Fibroblast of skin of scalp (primary cell): ENCODE measurements at regions not wholly inside any gene's neighbourhood (a gene's known extent, or its start where the extent isn't known, plus 50 kb on each side); places are given as distances from the start of the nearest gene placed in this dataset.

Experiments
- DNase-seq: peaks from one replicate; pipeline ENCODE4 v3.0.0-alpha.2; 2013

DNA sequence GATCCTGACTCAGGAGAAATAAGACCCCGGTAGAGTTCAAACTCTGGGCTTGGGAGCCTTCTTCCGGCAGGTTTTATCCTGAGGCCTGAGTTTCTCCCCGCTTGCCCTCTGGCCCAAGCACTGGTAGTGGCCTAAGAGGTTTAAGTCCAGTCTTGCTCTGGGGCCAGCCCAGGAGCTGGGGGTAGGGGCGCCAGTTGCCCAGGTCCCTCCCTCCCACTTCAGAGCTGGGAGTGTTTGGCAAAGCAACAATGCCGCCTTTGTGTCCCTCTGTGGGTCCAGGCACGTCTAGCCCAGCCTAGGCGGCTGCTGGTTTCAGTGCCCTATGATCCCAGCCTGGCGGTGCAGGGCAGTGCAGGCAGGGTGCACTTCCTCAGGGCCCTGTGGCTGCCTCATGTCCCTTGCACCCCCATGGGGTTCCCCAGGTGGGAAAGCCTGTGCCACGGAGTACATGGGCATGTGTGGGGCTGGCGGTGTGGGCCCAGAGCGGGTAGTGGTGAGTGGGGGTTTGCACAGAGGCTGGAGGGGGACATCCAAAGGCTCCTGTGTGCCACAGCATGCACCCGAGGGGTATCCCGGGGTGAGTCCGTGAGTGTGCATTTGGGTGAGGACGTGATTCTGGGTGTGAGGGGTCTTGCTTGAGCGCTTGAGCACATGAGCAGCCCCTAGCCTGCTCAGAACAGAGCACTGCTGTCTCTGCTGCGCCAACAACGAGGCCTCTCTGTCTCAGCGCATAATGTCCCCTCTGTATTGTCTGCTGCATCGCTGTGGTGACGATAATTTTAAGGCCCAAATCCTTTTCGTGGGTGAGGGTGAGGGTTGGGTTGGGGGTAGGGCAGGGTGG is 61.7 kb upstream of the PSD2 start:
- DNase-seq, result no peak

DNA sequence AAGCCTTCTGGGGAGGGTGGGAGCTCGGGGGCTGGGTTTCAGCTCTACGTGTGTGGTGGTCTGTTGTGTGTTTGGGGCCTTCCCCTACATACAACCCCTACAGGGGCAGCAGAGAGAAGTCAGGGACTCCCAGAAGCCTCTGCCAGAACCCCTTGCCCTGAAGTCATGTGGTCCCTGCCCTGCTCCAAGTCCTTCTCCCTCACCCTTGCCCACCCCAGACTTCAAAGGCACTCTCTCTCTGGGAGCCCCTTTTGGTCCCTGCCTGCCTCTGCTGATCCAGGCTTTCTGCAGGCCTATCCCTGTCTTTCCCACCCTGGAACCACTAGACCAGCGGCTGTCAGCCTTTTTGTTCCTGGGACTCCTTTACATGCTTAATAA is 61.1 kb upstream of the PSD2 start:
- DNase-seq, result no peak

DNA sequence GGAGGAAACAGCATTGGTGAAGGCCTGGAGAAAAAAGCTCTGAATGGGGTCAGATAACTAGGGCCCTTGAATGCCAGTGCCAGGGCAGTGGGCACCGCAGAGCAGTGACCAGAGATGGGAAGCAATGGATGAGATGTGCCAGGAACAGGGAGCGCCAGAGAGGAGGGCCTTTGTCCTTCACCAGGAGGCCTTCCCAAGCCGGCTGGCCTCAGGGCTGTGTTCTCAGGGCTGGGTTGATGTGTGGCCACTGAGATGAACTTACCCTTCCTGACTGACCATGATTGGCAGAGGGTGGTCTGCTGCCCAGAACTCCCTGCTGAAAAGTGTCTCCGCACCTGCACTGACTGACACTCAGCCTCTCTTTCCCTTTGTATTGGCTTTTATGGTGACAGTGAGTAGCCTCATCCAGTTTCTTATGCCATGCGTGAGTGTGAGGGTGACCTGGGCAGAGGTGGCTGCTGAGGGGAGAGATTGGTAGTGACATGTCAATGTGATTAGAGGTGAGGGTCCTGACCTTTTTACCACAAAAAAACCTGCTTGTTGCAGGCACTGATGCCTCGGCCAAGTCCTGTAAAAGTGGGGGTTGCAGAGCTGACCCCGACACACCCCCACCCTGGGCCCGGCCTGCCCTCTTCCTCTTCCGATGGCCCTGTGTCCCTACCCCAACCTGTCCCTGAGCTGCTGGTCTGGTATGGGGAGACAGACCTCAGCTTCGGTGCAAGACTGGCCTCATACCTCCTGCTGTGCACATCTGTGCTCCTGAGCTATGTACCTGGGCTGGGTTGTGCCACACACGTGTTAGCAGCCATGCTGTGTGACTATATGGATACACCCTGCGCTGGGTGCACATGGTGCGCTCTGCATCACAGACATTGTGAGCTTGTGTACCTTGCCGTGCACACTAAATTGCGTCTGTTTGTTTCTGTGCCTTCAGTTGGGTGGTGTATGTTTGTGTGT is 57.1 kb upstream of the PSD2 start:
- no peak for DNase-seq

DNA sequence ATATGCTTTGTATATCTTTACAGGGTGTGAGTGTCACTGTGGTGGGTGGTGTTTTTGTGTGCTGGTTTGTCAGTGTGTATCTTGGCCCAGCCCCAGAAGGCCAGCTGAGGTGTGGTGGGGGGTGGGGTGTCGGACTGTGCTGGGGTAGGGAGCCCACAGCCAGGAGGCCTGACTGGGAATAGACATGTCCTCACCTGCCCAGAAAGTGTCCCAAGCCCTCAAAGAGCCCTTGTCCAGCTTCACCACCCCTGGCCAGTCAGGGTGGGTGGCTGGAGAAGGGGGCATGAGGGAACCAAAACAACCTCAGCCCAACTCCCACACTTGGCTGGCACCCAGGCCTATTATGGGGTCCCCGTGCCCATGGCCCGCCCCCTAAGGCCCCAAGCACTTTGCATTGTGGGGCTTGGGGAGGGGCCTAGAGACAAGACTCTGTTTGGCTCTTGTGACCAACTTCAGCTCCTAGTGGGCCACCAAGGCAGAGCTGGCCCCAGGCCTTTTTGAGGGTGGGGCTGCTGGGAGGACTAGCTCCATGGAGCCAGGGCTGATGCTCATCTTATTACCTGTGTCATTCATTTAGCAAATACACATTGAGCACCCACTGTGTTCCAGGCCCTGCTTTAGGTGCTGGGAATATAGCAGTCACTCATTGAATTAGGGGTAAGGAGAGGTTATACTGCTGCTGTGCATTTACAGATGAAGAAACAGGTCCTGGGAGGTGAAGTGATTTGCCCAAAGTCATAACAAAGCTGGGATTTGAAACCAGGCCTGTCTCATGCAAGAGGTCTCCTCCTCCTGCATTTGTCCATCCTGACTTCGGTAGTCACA is 56.2 kb upstream of the PSD2 start:
- DNase-seq, result no peak

DNA sequence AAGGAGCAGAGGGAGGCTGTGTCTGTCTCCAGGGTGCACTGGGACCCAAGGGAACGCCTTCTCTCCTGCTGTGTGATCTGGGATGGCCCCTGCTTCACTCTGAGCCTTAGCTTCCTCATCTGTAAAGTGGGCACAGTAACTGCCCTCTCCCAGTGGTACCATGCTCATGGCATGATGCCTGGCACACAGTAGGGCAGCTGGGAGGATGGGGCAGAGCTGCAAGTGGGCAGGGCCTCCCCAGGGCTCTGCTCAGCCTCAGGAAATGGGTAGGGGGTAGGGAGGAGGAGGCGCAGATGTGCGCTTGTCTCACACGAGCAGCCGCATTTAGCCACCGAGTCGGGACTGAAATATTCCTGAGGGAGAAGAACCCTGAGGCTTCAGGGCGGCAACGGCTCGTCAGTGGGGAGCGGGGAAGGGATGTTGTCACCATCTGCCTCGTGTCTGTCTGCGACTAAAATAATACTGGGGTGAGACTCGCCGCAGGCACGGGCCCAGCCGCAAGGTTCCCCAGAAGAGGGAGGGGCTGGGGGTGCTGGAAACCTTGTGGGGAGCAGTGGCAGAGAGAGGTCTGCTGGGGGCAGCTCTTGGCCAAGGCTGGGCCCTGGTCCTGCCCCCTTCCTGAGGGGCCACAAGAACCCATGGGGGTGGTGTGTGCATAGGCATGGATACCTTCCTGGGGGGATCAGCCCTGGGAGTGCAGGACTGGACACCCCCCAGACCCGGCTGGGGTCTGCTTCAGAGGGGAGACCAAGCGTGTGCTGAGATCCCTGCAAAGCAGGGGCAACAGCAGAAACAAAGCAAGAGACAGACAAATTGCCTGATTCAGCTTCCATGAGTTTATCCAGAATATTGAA is 55.2 kb upstream of the PSD2 start:
- DNase-seq, result peak; percentile 46

DNA sequence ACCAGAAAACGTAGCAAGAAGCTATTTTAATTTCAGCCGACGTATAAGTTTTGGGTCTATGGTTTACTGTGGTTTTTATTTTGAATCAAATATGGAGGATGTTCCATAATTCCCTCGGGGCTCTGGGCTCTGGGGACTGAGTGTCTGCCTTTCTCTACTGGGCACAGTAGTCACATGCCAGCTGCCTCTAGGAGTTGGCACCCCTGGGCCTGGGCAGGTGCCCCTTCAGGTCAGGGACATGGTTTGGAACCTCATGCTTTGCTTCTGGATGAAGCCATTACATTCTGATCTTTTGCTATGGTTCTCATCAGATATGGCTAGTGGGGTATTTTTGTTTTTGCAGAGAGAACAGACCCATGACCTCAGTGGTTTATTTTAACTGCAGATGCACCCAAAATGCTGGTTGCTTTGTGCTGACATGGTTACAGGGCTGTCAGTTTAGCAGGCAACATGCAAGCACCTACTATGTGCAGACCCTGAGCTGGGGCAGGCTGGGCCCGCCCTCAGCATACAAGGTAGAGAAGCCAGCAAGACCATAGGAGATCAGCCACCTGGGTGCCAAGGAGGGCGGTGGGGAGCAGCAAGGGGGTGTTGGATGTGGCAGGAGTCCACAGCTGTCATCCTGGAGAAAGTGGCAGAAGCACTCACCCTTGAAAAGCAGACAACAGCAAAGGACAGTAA is 54.5 kb upstream of the PSD2 start:
- DNase-seq, result no peak

DNA sequence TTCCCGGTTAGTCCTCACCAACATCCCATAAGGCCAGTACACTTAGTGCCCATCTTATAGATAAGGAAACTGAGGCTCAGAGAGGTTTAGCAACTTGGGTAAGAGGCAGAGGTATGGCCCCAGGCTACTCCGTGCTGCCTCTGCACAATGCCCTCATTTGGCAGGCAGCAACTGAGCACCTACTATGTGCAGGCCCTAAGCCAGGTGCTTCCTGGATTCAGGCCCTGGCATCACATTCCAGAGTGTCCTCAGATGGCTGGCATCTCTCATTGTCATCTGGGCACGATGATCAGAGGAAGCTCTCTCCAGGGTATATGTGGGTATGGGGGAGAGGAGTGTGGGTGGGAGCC is 53.8 kb upstream of the PSD2 start:
- no peak for DNase-seq

DNA sequence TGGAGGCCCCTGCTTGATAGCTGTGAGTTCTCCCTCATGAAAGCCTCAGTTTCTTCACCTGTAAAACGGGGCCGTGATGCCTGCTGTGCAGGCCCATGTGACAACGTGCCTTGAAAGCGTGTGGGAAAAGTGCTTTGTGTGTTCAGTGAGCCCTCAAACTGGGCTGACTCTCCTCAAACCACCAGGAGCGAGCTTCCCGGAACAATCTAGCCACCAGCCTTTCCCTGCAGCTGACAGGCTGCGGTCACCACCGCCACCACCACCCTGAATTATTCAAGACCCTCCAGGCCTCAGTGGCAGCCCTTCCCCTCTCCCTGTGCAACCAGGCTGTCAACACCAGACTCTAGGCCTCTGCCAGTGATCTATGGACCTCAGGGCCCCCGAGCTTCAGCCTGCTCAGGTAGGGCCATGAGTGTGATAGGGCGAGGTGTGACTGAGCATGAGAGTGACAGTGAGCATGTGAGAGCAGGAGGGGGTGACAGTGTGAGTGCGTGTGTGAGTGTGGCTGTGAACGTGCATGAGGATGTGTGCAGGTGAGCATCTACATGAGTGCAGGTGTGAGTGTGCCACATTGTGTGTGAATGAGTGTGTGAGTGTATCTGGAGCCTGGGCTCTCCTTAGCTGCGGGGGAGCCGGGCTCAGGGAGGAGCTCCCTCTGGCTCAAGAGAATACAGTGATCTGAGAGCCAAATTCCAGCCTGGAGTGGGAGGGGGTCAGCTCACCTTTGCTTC is 53.3 kb upstream of the PSD2 start:
- no peak for DNase-seq

DNA sequence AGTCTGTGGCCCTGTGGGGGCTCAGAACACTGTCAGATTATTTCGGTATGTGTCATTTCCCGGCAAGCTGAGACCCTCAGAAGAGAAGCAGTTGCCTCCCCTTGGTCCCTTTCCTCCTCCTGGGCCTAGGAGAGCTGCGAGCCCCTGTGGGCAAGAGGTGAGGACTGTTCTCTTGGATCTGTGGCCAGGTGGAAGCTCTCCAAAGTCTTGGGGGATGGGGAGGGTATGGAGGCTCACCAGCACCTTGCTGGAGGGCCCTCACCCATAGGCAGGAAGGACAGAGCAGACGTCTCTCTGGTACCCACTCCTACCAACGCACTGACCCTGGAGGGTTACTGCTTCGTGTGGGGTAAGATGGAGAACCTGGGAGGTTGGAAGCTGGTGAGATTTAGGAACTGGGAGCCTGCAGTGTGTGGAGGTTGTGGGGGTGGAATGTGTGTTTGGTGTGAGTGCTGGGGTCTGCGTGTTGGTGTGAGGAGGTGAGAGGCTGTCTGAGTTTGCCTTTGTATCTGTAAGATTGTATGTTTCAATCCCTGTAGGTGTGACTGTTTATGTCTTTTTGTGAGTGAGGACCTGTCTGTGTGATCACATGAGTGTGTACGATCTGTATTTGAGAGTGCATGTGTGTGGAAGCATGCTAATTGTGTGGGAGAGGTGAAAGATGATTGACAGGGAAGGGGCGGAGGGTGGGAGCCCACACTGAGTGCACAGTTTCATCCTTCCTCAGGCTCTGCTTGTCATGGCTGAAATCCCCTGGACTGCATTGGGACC is 52.4 kb upstream of the PSD2 start:
- no peak for DNase-seq

DNA sequence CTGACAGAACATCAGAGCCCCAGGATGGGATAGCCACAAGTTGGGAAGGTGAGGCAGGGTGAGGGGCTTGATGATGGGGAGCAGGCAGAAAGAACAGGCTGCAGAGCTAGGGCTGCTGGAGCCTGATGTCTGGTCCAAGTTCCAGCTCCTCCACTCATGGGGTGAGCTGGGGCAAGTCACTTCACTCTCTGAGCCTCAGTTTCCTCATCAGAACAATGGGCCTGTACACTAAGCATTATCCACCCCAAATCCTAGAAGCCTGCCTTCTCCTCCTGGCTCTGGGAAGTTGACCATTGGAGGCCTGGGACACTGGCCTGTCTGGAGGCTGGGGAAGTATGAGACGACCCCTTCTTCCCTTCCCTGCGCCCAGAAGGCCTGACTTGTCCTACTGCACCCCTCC is 51.8 kb upstream of the PSD2 start:
- DNase-seq, result no peak

DNA sequence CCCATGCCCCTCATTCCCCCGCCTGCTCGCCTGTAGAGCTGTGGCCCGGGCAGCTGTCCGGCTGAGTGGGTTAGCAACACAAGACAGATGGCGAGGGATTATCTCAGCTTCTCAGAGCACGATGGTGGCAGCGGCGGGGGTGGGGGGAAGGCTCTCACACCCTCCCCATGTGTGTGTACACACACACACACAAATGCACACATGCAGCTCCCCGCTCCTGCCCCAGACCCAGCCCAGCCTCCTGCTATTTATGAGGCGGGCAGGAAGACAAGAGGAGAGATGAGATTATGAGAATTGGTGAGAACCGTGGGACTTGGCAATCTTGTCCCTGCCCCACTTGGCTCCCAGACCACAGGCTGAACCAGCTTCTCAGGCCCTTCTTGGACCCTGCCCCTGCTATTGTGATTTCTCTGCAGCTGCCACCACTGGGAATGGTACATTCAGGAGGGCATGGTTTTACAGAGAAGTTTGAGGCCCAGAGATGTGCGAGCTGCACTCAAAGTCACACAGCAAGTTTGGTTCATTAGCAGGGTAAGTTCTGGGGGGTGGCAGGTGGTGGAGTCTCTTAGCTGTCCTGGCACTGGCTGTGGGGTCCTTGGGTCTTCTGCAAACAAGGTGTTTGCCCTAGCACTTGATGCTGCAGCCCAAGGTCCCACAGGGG is 51.0 kb upstream of the PSD2 start:
- no peak for DNase-seq

DNA sequence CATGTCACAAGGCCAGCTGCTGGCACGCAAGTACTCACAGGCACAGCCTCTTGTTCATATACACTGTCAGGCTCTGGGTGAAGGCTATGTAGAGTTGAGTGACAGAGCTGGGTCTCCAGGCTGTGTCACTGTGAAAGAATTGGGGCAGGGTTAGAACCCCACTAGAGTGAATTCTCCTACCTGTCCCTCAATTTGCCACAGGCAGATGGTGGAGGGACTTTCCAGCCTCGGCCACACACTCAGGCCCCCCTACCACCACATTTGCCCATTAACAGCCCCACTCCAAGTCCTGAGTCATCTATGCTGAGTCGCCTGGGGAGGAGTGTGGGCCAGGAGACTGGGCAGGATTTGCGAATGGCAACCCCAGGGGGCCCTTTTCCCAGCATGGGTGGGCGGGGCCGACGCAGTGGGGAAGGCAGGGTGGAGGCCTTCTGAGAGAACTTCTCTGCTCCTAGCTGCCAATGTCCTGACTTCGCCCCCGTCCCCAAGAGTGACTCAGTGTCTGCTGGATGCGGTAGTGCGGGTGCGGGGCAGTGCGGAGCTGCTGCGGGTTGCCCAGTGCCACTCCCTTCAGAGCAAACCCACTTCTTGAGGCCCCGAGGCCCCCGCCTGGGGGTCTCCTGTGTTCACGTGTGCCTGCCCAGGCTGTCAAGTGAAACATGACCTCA is 50.3 kb upstream of the PSD2 start:
- peak; percentile 97 for DNase-seq

DNA sequence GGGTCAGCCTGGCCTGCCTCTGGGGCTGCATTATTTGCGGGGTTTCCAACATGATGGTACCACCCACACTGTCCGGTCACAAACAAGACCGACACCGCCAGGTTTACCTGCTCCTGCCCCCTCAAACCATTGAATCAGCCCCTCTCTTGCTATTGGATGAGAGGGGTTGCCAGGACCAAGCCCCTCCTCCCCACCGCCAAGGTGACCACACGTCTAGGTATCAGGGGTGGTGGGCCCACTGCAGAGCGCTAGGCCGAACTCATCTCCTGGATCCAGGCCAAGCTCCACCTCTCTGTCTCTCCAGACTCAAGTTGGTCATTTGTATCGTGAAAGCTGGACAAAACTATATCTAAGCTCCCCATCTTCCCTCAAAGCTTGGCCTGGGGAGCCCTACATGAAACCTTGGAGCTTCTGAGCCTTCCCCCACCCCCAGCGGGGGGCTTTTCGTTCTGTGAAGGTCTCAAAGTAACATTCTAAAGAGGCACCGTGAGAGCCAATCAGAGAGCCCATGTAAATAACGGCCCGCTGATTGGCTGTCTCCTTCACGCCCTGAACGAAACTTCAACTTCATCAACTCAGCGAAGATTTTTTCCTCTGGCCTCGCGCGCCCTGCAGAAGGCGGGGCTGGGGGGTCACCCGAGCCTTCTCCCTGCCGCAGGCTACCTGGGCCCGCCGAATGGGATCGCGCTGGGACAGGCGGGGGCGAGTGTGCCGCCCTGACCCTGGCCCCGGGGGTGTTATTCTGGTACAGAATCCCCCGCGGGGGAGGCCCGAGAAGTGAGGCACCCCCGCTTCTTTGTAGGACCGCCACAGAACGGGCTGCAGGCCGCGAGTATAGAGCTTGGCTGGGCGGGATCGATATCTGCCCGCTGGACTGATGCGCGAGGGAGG is 49.6 kb upstream of the PSD2 start:
- DNase-seq, result peak; percentile 96
